ENCODE measurements at regions not wholly inside any gene's neighbourhood (a gene's known extent, or its start where the extent isn't known, plus 50 kb on each side); places are given as distances from the start of the nearest gene placed in this dataset.

DNA sequence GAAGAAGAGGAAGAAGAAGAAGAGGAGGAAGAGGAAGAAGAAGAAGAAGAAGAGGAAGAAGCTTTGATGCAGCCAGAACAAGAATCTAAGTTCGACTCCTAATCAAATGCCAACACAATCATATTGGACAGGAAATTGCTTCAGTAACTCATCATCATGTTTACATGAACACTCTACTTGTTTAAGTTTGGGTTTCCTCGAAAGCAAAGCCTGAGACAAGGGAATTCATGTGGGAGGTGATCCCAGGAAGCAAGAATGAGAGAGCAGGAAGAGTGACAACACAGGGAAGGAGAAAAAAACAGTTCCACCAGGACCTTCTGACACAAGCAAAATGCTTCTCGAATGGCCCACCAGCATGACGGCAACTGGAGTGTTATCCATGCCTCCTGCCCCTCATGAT lies 279.0 kb downstream of the PMP22 start:
- H3K27ac Mint-ChIP-seq: no peak overlapping the region
- ChIA-PET CTCF (no interaction called here), POLR2A (no interaction called here)
- ATAC-seq (no peak), DNase-seq (ENCODE audit: low spot score) (no peak)
- no peaks in the 10 kb centered on the region for H3K4me1 Mint-ChIP-seq
- no peaks in the 10 kb centered on the region for H3K36me3 Mint-ChIP-seq
- no peak overlapping the region for H3K4me3 Mint-ChIP-seq
- TF ChIP-seq SOX15 (CRISPR knock-in tag; IDR thresholded peaks at IDR 0.05) (no peak), NR2C2 (CRISPR knock-in tag; IDR thresholded peaks at IDR 0.05) (no peak), ZNF416 (CRISPR knock-in tag; IDR thresholded peaks at IDR 0.05) (no peak), TCF7 (CRISPR knock-in tag; IDR thresholded peaks at IDR 0.05; ENCODE audit: low read depth) (no peak), GTF2I (CRISPR knock-in tag; conservative IDR thresholded peaks at IDR 0.05) (no peak), ZNF232 (CRISPR knock-in tag; IDR thresholded peaks at IDR 0.05) (no peak), SMAD4 (CRISPR knock-in tag; IDR thresholded peaks at IDR 0.05) (no peak), ETV6 (CRISPR knock-in tag; IDR thresholded peaks at IDR 0.05) (no peak), SP1 (CRISPR knock-in tag; conservative IDR thresholded peaks at IDR 0.05) (no peak)
- TF ChIP-seq, protein P1, sequence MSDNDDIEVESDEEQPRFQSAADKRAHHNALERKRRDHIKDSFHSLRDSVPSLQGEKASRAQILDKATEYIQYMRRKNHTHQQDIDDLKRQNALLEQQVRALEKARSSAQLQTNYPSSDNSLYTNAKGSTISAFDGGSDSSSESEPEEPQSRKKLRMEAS (CRISPR knock-in tag; IDR thresholded peaks at IDR 0.05): no peak
- TF ChIP-seq, protein P2, sequence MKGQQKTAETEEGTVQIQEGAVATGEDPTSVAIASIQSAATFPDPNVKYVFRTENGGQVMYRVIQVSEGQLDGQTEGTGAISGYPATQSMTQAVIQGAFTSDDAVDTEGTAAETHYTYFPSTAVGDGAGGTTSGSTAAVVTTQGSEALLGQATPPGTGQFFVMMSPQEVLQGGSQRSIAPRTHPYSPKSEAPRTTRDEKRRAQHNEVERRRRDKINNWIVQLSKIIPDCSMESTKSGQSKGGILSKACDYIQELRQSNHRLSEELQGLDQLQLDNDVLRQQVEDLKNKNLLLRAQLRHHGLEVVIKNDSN (CRISPR knock-in tag; IDR thresholded peaks at IDR 0.05): no peak
- TF ChIP-seq, protein P3, sequence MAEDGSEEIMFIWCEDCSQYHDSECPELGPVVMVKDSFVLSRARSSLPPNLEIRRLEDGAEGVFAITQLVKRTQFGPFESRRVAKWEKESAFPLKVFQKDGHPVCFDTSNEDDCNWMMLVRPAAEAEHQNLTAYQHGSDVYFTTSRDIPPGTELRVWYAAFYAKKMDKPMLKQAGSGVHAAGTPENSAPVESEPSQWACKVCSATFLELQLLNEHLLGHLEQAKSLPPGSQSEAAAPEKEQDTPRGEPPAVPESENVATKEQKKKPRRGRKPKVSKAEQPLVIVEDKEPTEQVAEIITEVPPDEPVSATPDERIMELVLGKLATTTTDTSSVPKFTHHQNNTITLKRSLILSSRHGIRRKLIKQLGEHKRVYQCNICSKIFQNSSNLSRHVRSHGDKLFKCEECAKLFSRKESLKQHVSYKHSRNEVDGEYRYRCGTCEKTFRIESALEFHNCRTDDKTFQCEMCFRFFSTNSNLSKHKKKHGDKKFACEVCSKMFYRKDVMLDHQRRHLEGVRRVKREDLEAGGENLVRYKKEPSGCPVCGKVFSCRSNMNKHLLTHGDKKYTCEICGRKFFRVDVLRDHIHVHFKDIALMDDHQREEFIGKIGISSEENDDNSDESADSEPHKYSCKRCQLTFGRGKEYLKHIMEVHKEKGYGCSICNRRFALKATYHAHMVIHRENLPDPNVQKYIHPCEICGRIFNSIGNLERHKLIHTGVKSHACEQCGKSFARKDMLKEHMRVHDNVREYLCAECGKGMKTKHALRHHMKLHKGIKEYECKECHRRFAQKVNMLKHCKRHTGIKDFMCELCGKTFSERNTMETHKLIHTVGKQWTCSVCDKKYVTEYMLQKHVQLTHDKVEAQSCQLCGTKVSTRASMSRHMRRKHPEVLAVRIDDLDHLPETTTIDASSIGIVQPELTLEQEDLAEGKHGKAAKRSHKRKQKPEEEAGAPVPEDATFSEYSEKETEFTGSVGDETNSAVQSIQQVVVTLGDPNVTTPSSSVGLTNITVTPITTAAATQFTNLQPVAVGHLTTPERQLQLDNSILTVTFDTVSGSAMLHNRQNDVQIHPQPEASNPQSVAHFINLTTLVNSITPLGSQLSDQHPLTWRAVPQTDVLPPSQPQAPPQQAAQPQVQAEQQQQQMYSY (CRISPR knock-in tag; IDR thresholded peaks at IDR 0.05): no peak
- TF ChIP-seq, protein P4, sequence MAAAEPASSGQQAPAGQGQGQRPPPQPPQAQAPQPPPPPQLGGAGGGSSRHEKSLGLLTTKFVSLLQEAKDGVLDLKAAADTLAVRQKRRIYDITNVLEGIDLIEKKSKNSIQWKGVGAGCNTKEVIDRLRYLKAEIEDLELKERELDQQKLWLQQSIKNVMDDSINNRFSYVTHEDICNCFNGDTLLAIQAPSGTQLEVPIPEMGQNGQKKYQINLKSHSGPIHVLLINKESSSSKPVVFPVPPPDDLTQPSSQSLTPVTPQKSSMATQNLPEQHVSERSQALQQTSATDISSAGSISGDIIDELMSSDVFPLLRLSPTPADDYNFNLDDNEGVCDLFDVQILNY (CRISPR knock-in tag; IDR thresholded peaks at IDR 0.05): no peak
- peaks cover 9% of the 10 kb centered on the region; the same call in 1 of the 2 replicates for H3K9me3 Mint-ChIP-seq
- no peaks in the 10 kb centered on the region for H3K27me3 Mint-ChIP-seq (ENCODE audit: low read depth)

DNA sequence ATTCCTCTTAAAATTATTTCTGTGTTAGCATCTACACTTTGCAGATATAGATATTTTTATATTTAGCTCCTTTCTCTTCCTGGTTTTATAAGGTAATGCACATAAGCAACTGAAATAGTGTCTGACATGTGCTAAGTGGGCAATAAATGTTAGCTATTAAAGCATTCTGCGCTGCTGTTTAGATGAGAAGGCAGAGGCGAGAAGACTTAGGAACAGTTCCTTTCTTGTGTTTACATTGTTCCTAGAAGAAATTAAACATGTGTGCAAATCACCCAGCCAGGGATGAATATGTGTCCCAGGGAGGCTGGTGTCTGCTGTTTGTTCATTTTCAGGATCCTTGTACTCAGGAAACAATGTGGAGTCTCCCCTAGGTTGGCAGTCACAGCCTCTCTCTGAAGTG lies 292.3 kb downstream of the PMP22 start:
- Mint-ChIP-seq H3K36me3 (peaks cover 30% of the 10 kb centered on the region), H3K4me3 (no peak overlapping the region), H3K9me3 (peaks cover 44% of the 10 kb centered on the region), H3K4me1 (peaks cover 14% of the 10 kb centered on the region), H3K27ac (no peak overlapping the region), H3K27me3 (ENCODE audit: low read depth) (peaks cover 11% of the 10 kb centered on the region)
- no peak for DNase-seq (ENCODE audit: low spot score)
- TF ChIP-seq NFATC4 (CRISPR knock-in tag; IDR thresholded peaks at IDR 0.05) (no peak), EMX1 (CRISPR knock-in tag; IDR thresholded peaks at IDR 0.05) (no peak)
- ATAC-seq: no peak
- ChIA-PET POLR2A (no interaction called here), CTCF (no interaction called here)

DNA sequence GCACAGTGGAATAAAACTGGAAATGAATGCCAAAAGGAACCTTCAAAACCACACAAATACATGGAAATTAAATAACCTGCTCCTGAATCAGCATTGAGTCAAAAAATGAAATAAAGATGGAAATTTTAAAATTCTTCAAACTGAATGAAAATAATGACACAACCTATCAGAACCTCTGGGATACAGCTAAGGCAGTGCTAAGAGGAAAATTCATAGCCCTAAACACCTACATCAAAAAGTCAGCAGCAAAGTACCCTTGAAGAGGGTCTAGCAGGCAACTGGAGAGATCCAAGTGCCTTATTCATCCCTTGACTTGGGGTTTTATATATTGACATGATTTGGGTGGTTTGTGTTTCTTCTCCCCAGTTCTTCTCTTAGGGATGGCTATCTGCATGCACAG lies 294.1 kb downstream of the PMP22 start:
- Mint-ChIP-seq H3K36me3 (peaks cover 30% of the 10 kb centered on the region), H3K4me3 (no peak overlapping the region), H3K27me3 (ENCODE audit: low read depth) (peaks cover 11% of the 10 kb centered on the region), H3K27ac (no peak overlapping the region), H3K4me1 (peaks cover 17% of the 10 kb centered on the region), H3K9me3 (peaks cover 51% of the 10 kb centered on the region)
- DNase-seq (ENCODE audit: low spot score) (no peak), ATAC-seq (no peak)
- POLR2A ChIA-PET: no interaction called here
- CTCF ChIA-PET: no interaction called here
- TF ChIP-seq TEAD4 (CRISPR knock-in tag; IDR thresholded peaks at IDR 0.05): no peak
- TF ChIP-seq, protein P5, sequence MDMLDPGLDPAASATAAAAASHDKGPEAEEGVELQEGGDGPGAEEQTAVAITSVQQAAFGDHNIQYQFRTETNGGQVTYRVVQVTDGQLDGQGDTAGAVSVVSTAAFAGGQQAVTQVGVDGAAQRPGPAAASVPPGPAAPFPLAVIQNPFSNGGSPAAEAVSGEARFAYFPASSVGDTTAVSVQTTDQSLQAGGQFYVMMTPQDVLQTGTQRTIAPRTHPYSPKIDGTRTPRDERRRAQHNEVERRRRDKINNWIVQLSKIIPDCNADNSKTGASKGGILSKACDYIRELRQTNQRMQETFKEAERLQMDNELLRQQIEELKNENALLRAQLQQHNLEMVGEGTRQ (CRISPR knock-in tag; IDR thresholded peaks at IDR 0.05): no peak
- TF ChIP-seq ZNF219 (CRISPR knock-in tag; IDR thresholded peaks at IDR 0.05; ENCODE audit: borderline replicate concordance): no peak
- TF ChIP-seq JUN (CRISPR knock-in tag; IDR thresholded peaks at IDR 0.05): no peak
- TF ChIP-seq TP53 (CRISPR knock-in tag; IDR thresholded peaks at IDR 0.05): no peak
- TF ChIP-seq ZNF317 (CRISPR knock-in tag; IDR thresholded peaks at IDR 0.05; ENCODE audit: borderline replicate concordance, low read depth): no peak
- TF ChIP-seq CREM (CRISPR knock-in tag; IDR thresholded peaks at IDR 0.05): no peak
- no peak for TF ChIP-seq ZNF232 (CRISPR knock-in tag; IDR thresholded peaks at IDR 0.05)
- TF ChIP-seq, protein P4 (CRISPR knock-in tag; IDR thresholded peaks at IDR 0.05): no peak
- no peak for TF ChIP-seq ZNF423 (CRISPR knock-in tag; IDR thresholded peaks at IDR 0.05)
- no peak for TF ChIP-seq GABPB1 (CRISPR knock-in tag; IDR thresholded peaks at IDR 0.05)
- TF ChIP-seq, protein P6, sequence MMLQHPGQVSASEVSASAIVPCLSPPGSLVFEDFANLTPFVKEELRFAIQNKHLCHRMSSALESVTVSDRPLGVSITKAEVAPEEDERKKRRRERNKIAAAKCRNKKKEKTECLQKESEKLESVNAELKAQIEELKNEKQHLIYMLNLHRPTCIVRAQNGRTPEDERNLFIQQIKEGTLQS (CRISPR knock-in tag; conservative IDR thresholded peaks at IDR 0.05): no peak
- no peak for TF ChIP-seq SMAD4 (CRISPR knock-in tag; IDR thresholded peaks at IDR 0.05)
- TF ChIP-seq, protein P7, sequence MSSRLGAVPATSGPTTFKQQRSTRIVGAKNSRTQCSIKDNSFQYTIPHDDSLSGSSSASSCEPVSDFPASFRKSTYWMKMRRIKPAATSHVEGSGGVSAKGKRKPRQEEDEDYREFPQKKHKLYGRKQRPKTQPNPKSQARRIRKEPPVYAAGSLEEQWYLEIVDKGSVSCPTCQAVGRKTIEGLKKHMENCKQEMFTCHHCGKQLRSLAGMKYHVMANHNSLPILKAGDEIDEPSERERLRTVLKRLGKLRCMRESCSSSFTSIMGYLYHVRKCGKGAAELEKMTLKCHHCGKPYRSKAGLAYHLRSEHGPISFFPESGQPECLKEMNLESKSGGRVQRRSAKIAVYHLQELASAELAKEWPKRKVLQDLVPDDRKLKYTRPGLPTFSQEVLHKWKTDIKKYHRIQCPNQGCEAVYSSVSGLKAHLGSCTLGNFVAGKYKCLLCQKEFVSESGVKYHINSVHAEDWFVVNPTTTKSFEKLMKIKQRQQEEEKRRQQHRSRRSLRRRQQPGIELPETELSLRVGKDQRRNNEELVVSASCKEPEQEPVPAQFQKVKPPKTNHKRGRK (CRISPR knock-in tag; IDR thresholded peaks at IDR 0.05; ENCODE audit: borderline replicate concordance): no peak
- no peak for TF ChIP-seq CREB1 (CRISPR knock-in tag; IDR thresholded peaks at IDR 0.05)

Measured in WTC11 (cell line).